Progenitor cell of endocrine pancreas (in vitro differentiated cells): ENCODE measurements at regions not wholly inside any gene's neighbourhood (a gene's known extent, or its start where the extent isn't known, plus 50 kb on each side); places are given as distances from the start of the nearest gene placed in this dataset.

Source experiments
- DNase-seq: peaks from one replicate; pipeline ENCODE4 v3.0.0; 2021; ENCODE audit warnings: low spot score; ENCODE audit not compliant: unreplicated experiment
- H3K27ac Mint-ChIP-seq: 2 replicates; pipeline ENCODE4 v1.8.0; 2021; ENCODE audit warnings: mild to moderate bottlenecking, moderate library complexity, mixed read lengths
- H3K27me3 Mint-ChIP-seq: 2 replicates; pipeline ENCODE4 v1.8.0; 2021; ENCODE audit warnings: mixed read lengths
- H3K36me3 Mint-ChIP-seq: 2 replicates; pipeline ENCODE4 v1.8.0; 2022; ENCODE audit warnings: mixed read lengths; ENCODE audit not compliant: insufficient read depth
- H3K4me1 Mint-ChIP-seq: 2 replicates; pipeline ENCODE4 v1.8.0; 2021; ENCODE audit warnings: low read depth, mixed read lengths
- H3K4me3 Mint-ChIP-seq: 2 replicates; pipeline ENCODE4 v1.8.0; 2021; ENCODE audit warnings: low read depth, mild to moderate bottlenecking, moderate library complexity, mixed read lengths
- H3K9me3 Mint-ChIP-seq: 2 replicates; pipeline ENCODE4 v1.8.0; 2021; ENCODE audit warnings: low read depth, mixed read lengths
- CTCF ChIP-seq: fragments of 200-600 bp; sonication (generic); IDR thresholded peaks from one replicate; pipeline ENCODE4 v1.5.0; 2021; ENCODE audit warnings: antibody characterized with exemption, mild to moderate bottlenecking; ENCODE audit not compliant: unreplicated experiment

- H3K4me3 Mint-ChIP-seq: no peak overlapping the region
- peaks cover 5% of the 10 kb centered on the region for H3K9me3 Mint-ChIP-seq
- no peaks in the 10 kb centered on the region for H3K36me3 Mint-ChIP-seq
- DNase-seq: no peak
- no peak for TF ChIP-seq CTCF
- no peak overlapping the region for H3K27ac Mint-ChIP-seq
- no peaks in the 10 kb centered on the region for H3K27me3 Mint-ChIP-seq
- no peaks in the 10 kb centered on the region for H3K4me1 Mint-ChIP-seq
Measured at GRCh38 chr4:34181891-34182290, 2062.4 kb downstream of the ARAP2 start.

- Mint-ChIP-seq H3K27me3 (no peaks in the 10 kb centered on the region), H3K4me1 (no peaks in the 10 kb centered on the region), H3K36me3 (no peaks in the 10 kb centered on the region), H3K4me3 (no peak overlapping the region), H3K9me3 (peaks cover 5% of the 10 kb centered on the region), H3K27ac (no peak overlapping the region)
- DNase-seq: no peak
- TF ChIP-seq CTCF: no peak
Measured at GRCh38 chr4:34182306-34182705, 2062.0 kb downstream of the ARAP2 start.

DNA sequence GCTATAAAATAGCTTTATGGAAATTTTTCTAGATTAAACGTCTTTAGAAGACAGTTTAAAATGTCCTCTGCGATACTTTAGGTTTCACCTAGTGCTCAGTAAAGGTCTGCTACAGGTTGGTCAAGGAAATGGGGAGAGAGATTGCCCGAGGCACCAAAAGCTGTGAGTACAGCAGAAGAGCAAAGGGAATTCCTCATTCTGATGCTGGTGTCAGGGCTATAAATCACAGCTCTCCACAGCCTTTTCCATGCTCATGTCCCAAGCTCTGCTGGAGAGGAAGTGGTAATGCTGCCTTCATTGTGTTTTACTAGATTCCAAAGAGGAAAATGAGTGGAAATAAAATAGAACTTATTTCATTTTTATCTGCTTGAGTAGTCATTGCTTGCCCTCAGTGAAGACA is 2060.4 kb downstream of the ARAP2 start:
- Mint-ChIP-seq H3K4me3 (no peak overlapping the region), H3K36me3 (no peaks in the 10 kb centered on the region), H3K27ac (no peak overlapping the region), H3K4me1 (no peaks in the 10 kb centered on the region), H3K9me3 (peaks cover 5% of the 10 kb centered on the region), H3K27me3 (no peaks in the 10 kb centered on the region)
- no peak for DNase-seq
- no peak for TF ChIP-seq CTCF

- H3K9me3 Mint-ChIP-seq: no peaks in the 10 kb centered on the region
- H3K4me3 Mint-ChIP-seq: no peak overlapping the region
- H3K27me3 Mint-ChIP-seq: no peaks in the 10 kb centered on the region
- no peaks in the 10 kb centered on the region for H3K36me3 Mint-ChIP-seq
- H3K27ac Mint-ChIP-seq: no peak overlapping the region
- no peak for DNase-seq
- TF ChIP-seq CTCF: no peak
- no peaks in the 10 kb centered on the region for H3K4me1 Mint-ChIP-seq
Measured at GRCh38 chr4:34187056-34187455, 2057.3 kb downstream of the ARAP2 start.

GRCh38 chr4:34191443-34191842 is 2052.9 kb downstream of the ARAP2 start:
- Mint-ChIP-seq H3K4me3 (no peak overlapping the region), H3K36me3 (no peaks in the 10 kb centered on the region), H3K9me3 (no peaks in the 10 kb centered on the region), H3K27me3 (no peaks in the 10 kb centered on the region), H3K4me1 (no peaks in the 10 kb centered on the region), H3K27ac (no peak overlapping the region)
- DNase-seq: no peak
- TF ChIP-seq CTCF: no peak
